ENCODE measurements at regions not wholly inside any gene's neighbourhood (a gene's known extent, or its start where the extent isn't known, plus 50 kb on each side); places are given as distances from the start of the nearest gene placed in this dataset.

DNA sequence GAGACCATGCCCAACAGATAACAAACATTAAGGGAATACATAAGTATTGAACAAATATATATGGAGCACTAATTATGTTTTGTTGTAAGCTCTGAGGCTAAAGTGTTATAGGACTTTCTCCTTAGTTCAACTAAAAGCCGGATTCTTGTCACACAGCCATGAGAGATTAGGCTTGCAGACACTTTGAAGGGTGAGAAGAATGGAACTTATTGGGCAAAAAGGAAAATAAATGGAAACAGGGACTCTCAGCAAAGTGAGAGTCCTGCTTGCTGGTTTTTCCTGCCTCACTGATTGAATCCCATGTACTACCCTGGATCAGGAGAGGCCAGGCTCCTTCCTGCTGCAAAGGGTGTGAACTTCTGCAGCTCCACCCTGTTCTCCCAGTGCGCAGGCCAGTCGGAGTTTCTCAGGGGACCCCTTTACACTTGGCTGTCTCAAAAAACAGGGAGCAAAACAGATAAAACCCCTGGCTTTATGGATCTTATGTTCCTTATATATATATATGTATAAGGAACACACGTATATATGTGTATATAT lies 77.1 kb upstream of the FUT8 start:
- no peaks in the 10 kb centered on the region for H3K27me3 ChIP-seq (ENCODE audit: insufficient read depth, poor library complexity, severe bottlenecking)
- no peak overlapping the region for H3K27ac ChIP-seq (replicated peaks)
- TF ChIP-seq POLR2AphosphoS5 (IDR thresholded peaks at IDR 0.05; ENCODE audit: low read depth) (no peak), SPI1 (IDR thresholded peaks at IDR 0.05; ENCODE audit: borderline replicate concordance, low read depth) (no peak), GABPA (IDR thresholded peaks at IDR 0.05; ENCODE audit: low read depth) (no peak)
- TF ChIP-seq, protein P1, sequence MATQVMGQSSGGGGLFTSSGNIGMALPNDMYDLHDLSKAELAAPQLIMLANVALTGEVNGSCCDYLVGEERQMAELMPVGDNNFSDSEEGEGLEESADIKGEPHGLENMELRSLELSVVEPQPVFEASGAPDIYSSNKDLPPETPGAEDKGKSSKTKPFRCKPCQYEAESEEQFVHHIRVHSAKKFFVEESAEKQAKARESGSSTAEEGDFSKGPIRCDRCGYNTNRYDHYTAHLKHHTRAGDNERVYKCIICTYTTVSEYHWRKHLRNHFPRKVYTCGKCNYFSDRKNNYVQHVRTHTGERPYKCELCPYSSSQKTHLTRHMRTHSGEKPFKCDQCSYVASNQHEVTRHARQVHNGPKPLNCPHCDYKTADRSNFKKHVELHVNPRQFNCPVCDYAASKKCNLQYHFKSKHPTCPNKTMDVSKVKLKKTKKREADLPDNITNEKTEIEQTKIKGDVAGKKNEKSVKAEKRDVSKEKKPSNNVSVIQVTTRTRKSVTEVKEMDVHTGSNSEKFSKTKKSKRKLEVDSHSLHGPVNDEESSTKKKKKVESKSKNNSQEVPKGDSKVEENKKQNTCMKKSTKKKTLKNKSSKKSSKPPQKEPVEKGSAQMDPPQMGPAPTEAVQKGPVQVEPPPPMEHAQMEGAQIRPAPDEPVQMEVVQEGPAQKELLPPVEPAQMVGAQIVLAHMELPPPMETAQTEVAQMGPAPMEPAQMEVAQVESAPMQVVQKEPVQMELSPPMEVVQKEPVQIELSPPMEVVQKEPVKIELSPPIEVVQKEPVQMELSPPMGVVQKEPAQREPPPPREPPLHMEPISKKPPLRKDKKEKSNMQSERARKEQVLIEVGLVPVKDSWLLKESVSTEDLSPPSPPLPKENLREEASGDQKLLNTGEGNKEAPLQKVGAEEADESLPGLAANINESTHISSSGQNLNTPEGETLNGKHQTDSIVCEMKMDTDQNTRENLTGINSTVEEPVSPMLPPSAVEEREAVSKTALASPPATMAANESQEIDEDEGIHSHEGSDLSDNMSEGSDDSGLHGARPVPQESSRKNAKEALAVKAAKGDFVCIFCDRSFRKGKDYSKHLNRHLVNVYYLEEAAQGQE (IDR thresholded peaks at IDR 0.05; ENCODE audit: insufficient replicate concordance, low read depth) = no peak
- TF ChIP-seq, protein P2, sequence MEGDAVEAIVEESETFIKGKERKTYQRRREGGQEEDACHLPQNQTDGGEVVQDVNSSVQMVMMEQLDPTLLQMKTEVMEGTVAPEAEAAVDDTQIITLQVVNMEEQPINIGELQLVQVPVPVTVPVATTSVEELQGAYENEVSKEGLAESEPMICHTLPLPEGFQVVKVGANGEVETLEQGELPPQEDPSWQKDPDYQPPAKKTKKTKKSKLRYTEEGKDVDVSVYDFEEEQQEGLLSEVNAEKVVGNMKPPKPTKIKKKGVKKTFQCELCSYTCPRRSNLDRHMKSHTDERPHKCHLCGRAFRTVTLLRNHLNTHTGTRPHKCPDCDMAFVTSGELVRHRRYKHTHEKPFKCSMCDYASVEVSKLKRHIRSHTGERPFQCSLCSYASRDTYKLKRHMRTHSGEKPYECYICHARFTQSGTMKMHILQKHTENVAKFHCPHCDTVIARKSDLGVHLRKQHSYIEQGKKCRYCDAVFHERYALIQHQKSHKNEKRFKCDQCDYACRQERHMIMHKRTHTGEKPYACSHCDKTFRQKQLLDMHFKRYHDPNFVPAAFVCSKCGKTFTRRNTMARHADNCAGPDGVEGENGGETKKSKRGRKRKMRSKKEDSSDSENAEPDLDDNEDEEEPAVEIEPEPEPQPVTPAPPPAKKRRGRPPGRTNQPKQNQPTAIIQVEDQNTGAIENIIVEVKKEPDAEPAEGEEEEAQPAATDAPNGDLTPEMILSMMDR (IDR thresholded peaks at IDR 0.05; ENCODE audit: insufficient read depth, low read length) = no peak
- no peak overlapping the region for H3K4me3 ChIP-seq (replicated peaks; ENCODE audit: insufficient read depth, low read length)
- DNase-seq (ENCODE audit: low read depth in 1 of 2, low spot score in 1 of 2) = no peak

DNA sequence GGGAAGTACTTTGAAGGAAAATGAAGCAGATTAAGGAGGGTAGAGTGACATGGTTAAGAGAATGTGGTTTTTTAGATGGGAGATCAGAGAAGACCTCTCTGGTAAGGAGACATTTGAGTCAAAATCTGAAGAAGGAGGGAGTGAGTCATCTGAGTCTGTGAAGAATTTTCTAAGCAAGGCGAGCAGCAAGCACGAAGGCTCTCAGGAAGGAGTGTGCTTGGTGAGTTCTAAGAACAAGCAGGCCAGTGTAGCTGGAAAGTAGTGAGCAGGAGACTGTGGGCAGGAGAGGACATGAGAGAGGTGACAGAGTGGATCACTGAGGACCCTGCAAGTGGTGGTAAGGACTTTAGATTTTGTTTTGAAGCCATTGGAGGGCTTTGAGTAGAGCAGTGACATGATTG lies 76.3 kb upstream of the FUT8 start:
- DNase-seq (ENCODE audit: low read depth in 1 of 2, low spot score in 1 of 2) = no peak

DNA sequence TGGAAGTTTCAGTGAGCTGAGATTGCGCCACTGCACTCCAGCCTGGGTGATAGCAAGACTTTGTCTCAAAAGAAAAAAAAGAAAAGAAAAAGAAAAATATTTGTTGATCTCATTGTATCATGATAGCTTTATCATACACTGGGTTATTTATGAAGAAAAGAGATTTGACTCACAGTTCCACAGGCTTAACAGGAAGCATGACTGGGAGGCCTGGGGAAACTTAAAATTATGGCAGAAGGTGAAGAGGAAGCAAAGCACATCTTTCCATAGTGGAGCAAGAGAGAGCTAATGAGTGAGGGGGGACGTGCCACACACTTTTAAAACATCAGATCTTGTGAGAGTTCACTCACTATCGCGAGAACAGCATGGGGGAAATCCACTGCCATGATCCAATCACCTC lies 72.7 kb upstream of the FUT8 start:
- Histone ChIP-seq H3K27me3 (ENCODE audit: insufficient read depth, poor library complexity, severe bottlenecking) (no peaks in the 10 kb centered on the region), H3K4me3 (replicated peaks; ENCODE audit: insufficient read depth, low read length) (no peak overlapping the region), H3K27ac (replicated peaks) (no peak overlapping the region)
- no peak for DNase-seq (ENCODE audit: low read depth in 1 of 2, low spot score in 1 of 2)
- TF ChIP-seq, protein P1 (IDR thresholded peaks at IDR 0.05; ENCODE audit: insufficient replicate concordance, low read depth) = no peak
- TF ChIP-seq GABPA (IDR thresholded peaks at IDR 0.05; ENCODE audit: low read depth) (no peak), POLR2AphosphoS5 (IDR thresholded peaks at IDR 0.05; ENCODE audit: low read depth) (no peak), SPI1 (IDR thresholded peaks at IDR 0.05; ENCODE audit: borderline replicate concordance, low read depth) (no peak)
- TF ChIP-seq, protein P2 (IDR thresholded peaks at IDR 0.05; ENCODE audit: insufficient read depth, low read length) = no peak

More for the DNA sequence above, 76.3 kb upstream of the FUT8 start:
- TF ChIP-seq POLR2AphosphoS5 (IDR thresholded peaks at IDR 0.05; ENCODE audit: low read depth) (no peak), SPI1 (IDR thresholded peaks at IDR 0.05; ENCODE audit: borderline replicate concordance, low read depth) (no peak), GABPA (IDR thresholded peaks at IDR 0.05; ENCODE audit: low read depth) (no peak)
- TF ChIP-seq, protein P2 (IDR thresholded peaks at IDR 0.05; ENCODE audit: insufficient read depth, low read length) = no peak
- TF ChIP-seq, protein P1 (IDR thresholded peaks at IDR 0.05; ENCODE audit: insufficient replicate concordance, low read depth) = no peak
- H3K4me3 ChIP-seq (replicated peaks; ENCODE audit: insufficient read depth, low read length) = no peak overlapping the region
- no peaks in the 10 kb centered on the region for H3K27me3 ChIP-seq (ENCODE audit: insufficient read depth, poor library complexity, severe bottlenecking)
- H3K27ac ChIP-seq (replicated peaks) = no peak overlapping the region

Measured in HL-60 (cell line).